H9 (cell line): ENCODE measurements at regions not wholly inside any gene's neighbourhood (a gene's known extent, or its start where the extent isn't known, plus 50 kb on each side); places are given as distances from the start of the nearest gene placed in this dataset.

ENCODE experiments used
- DNase-seq: peaks from one replicate; pipeline ENCODE4 v3.0.0-alpha.2; 2017
- H2AFZ ChIP-seq: one replicate; pipeline ENCODE4 v1.6.1; 2013; ENCODE audit warnings: mild to moderate bottlenecking, low read length, control low read depth, moderate library complexity
- H2AK5ac ChIP-seq: 2 replicates; pipeline ENCODE4 v1.6.1; 2013; ENCODE audit warnings: low read length, control low read depth, mixed read lengths; ENCODE audit not compliant: insufficient read length
- H2BK120ac ChIP-seq: one replicate; pipeline ENCODE4 v1.6.1; 2013; ENCODE audit warnings: low read depth, mild to moderate bottlenecking, low read length, control low read depth, inconsistent platforms; ENCODE audit not compliant: poor library complexity, severe bottlenecking
- H2BK12ac ChIP-seq: 2 replicates; pipeline ENCODE4 v1.6.1; 2013; ENCODE audit warnings: low read length, control low read depth, mixed read lengths, low read depth; ENCODE audit not compliant: insufficient read length
- H2BK15ac ChIP-seq: 2 replicates; pipeline ENCODE4 v1.6.1; 2013; ENCODE audit warnings: low read depth, low read length, control low read depth
- H2BK20ac ChIP-seq: one replicate; pipeline ENCODE4 v1.6.1; 2013; ENCODE audit warnings: low read depth, mild to moderate bottlenecking, low read length, control low read depth, inconsistent platforms; ENCODE audit not compliant: poor library complexity, severe bottlenecking
- H2BK5ac ChIP-seq: 2 replicates; pipeline ENCODE4 v1.6.1; 2013; ENCODE audit warnings: low read length, control low read depth, mixed read lengths; ENCODE audit not compliant: insufficient read length
- H3K14ac ChIP-seq: 2 replicates; pipeline ENCODE4 v1.6.1; 2013; ENCODE audit warnings: low read length, control low read depth; ENCODE audit not compliant: insufficient read depth
- H3K18ac ChIP-seq: 2 replicates; pipeline ENCODE4 v1.6.1; 2013; ENCODE audit warnings: low read depth, mild to moderate bottlenecking, mixed read lengths, low read length, control low read depth; ENCODE audit not compliant: insufficient read length
- H3K23ac ChIP-seq: 2 replicates; pipeline ENCODE4 v1.6.1; 2013; ENCODE audit warnings: low read length, control low read depth, mixed read lengths, low read depth; ENCODE audit not compliant: insufficient read length
- H3K23me2 ChIP-seq: 2 replicates; pipeline ENCODE4 v1.6.1; 2013; ENCODE audit warnings: low read depth, mild to moderate bottlenecking, mixed read lengths, low read length, control low read depth; ENCODE audit not compliant: insufficient read length, poor library complexity, severe bottlenecking
- H3K27ac ChIP-seq: 2 replicates; pipeline ENCODE4 v1.5.1; 2013; ENCODE audit warnings: low read length, control low read depth, mixed read lengths, low read depth; ENCODE audit not compliant: insufficient read length
- H3K27me3 ChIP-seq: 2 replicates; pipeline ENCODE4 v1.6.1; 2013; ENCODE audit warnings: low read length, control low read depth, inconsistent platforms; ENCODE audit not compliant: insufficient read depth
- H3K4ac ChIP-seq: 2 replicates; pipeline ENCODE4 v1.6.1; 2013; ENCODE audit warnings: low read depth, mild to moderate bottlenecking, control low read depth, inconsistent platforms, low read length, moderate library complexity
- H3K4me1 ChIP-seq: 2 replicates; pipeline ENCODE4 v1.6.1; 2013; ENCODE audit warnings: low read length, control low read depth, inconsistent platforms; ENCODE audit not compliant: insufficient read depth
- H3K4me2 ChIP-seq: 2 replicates; pipeline ENCODE4 v1.6.1; 2013; ENCODE audit warnings: low read length, control low read depth, mixed read lengths; ENCODE audit not compliant: insufficient read length, insufficient read depth
- H3K56ac ChIP-seq: 2 replicates; pipeline ENCODE4 v1.6.1; 2013; ENCODE audit warnings: low read depth, mild to moderate bottlenecking, mixed read lengths, low read length, control low read depth; ENCODE audit not compliant: insufficient read length
- H3K79me1 ChIP-seq: 2 replicates; pipeline ENCODE4 v1.6.1; 2013; ENCODE audit warnings: low read depth, mild to moderate bottlenecking, moderate library complexity, low read length, control low read depth, inconsistent platforms; ENCODE audit not compliant: insufficient read depth, poor library complexity, severe bottlenecking
- H3K79me2 ChIP-seq: 2 replicates; pipeline ENCODE4 v1.6.1; 2013; ENCODE audit warnings: low read length, control low read depth, inconsistent platforms; ENCODE audit not compliant: insufficient read depth
- H3K9ac ChIP-seq: 2 replicates; pipeline ENCODE4 v1.6.1; 2013; ENCODE audit warnings: low read length, control low read depth, mixed read lengths; ENCODE audit not compliant: insufficient read length; ENCODE audit errors: extremely low read depth
- H3K9me3 ChIP-seq: one replicate; pipeline ENCODE4 v1.6.1; 2013; ENCODE audit warnings: low read depth, low read length, inconsistent platforms; ENCODE audit not compliant: control insufficient read depth
- H3T11ph ChIP-seq: one replicate; pipeline ENCODE4 v1.6.1; 2013; ENCODE audit warnings: mild to moderate bottlenecking, low read length, control low read depth, inconsistent platforms
- H4K20me1 ChIP-seq: one replicate; pipeline ENCODE4 v1.6.1; 2013; ENCODE audit not compliant: control insufficient read depth, insufficient read length, insufficient read depth
- H4K5ac ChIP-seq: 2 replicates; pipeline ENCODE4 v1.6.1; 2013; ENCODE audit warnings: low read depth, mild to moderate bottlenecking, mixed read lengths, low read length, control low read depth; ENCODE audit not compliant: insufficient read length
- H4K8ac ChIP-seq: replicated peaks from 2 replicates; pipeline ENCODE4 v1.6.1; 2013; ENCODE audit warnings: low read length, control low read depth, mixed read lengths, low read depth; ENCODE audit not compliant: insufficient read length
- H4K91ac ChIP-seq: 2 replicates; pipeline ENCODE4 v1.6.1; 2013; ENCODE audit warnings: low read depth, mild to moderate bottlenecking, moderate library complexity, mixed read lengths, low read length, control low read depth; ENCODE audit not compliant: insufficient read length
- H3K27ac Mint-ChIP-seq, 3 experiments: 2 replicates in 2 of 3; 3 replicates in 1 of 3; pipeline ENCODE4 v1.8.0; 2020 to 2021; ENCODE audit warnings: mixed read lengths in 3 of 3, mild to moderate bottlenecking in 1 of 3, moderate library complexity in 1 of 3
- H3K27me3 Mint-ChIP-seq: 2 replicates; pipeline ENCODE4 v1.8.0; 2021; ENCODE audit warnings: low read depth, mild to moderate bottlenecking, moderate library complexity, mixed read lengths
- H3K36me3 Mint-ChIP-seq, 3 experiments: 2 replicates in 2 of 3; 3 replicates in 1 of 3; pipeline ENCODE4 v1.8.0; 2020 to 2021; ENCODE audit warnings: low read depth in 3 of 3, mixed read lengths in 3 of 3; ENCODE audit not compliant: insufficient read depth in 1 of 3
- H3K4me1 Mint-ChIP-seq, 2 experiments: 2 replicates each; pipeline ENCODE4 v1.8.0; 2020; ENCODE audit warnings: mixed read lengths in 2 of 2
- H3K4me3 Mint-ChIP-seq, 2 experiments: 2 replicates in 1 of 2; 3 replicates in 1 of 2; pipeline ENCODE4 v1.8.0; 2020 to 2021; ENCODE audit warnings: mild to moderate bottlenecking in 2 of 2, mixed read lengths in 2 of 2, moderate library complexity in 1 of 2
- H3K9me3 Mint-ChIP-seq, 2 experiments: 2 replicates in 1 of 2; 3 replicates in 1 of 2; pipeline ENCODE4 v1.8.0; 2020; ENCODE audit warnings: mild to moderate bottlenecking in 2 of 2, mixed read lengths in 2 of 2, moderate library complexity in 1 of 2
- WGBS: extraction: QIAGEN DNeasy Blood & Tissue Kit; methylation state at CpG from one replicate; pipeline ENCODE4 v1.1.7; 2013; ENCODE audit warnings: missing lambda C conversion rate, low lambda C conversion rate, mixed read lengths; ENCODE audit not compliant: insufficient read length; ENCODE audit errors: extremely low coverage; 5-methylcytosine and 5-hydroxymethylcytosine counted together
- TF ChIP-seq, protein P1 (sequence below): fragments of 200-600 bp; sonication (generic); conservative IDR thresholded peaks from 3 replicates; pipeline ENCODE4 v1.8.0; 2021; ENCODE audit warnings: antibody characterized with exemption, mild to moderate bottlenecking

DNA sequence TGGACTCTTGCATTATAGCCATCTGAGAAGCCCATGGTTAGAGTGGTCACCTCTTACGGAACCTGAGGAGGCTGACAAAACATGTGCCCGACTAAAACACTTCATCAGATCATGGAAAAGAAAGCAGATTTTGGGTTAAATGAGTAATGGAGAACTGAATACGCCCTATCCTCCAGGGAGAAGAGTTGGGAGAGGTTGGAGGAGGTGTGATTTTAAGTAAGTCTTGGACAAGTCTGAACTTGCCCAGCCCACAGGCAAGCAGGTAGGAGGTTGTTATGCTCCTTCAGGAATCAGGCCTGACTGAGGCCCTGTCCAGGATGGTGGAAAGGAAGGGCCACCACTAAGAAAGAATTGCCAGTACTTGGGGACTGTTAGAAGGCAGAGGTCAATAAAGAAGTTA, 255.8 kb downstream of the TGFB2 start:
- Histone ChIP-seq H3K9me3 (no peaks in the 10 kb centered on the region), H3K14ac (no peak overlapping the region), H2BK20ac (no peak overlapping the region), H3K79me1 (no peaks in the 10 kb centered on the region), H3T11ph (peak overlapping the region; percentile 53), H3K27me3 (no peaks in the 10 kb centered on the region), H3K27ac (no peak overlapping the region), H3K23me2 (no peaks in the 10 kb centered on the region), H2BK5ac (no peak overlapping the region), H4K8ac (no peak overlapping the region), H3K23ac (no peak overlapping the region), H3K4ac (no peak overlapping the region), H2AK5ac (no peak overlapping the region), H2BK120ac (no peak overlapping the region), H3K79me2 (no peaks in the 10 kb centered on the region), H2BK15ac (no peak overlapping the region), H2AFZ (no peak overlapping the region), H3K4me2 (no peak overlapping the region), H4K20me1 (no peaks in the 10 kb centered on the region), H2BK12ac (no peak overlapping the region), H3K9ac (no peak overlapping the region), H3K4me1 (no peaks in the 10 kb centered on the region), H3K56ac (no peak overlapping the region), H4K91ac (no peak overlapping the region), H4K5ac (no peak overlapping the region), H3K18ac (no peak overlapping the region)
- WGBS = no CpG with 5 or more reads among the region's 3 CpGs
- Mint-ChIP-seq H3K36me3 (peaks cover 0 to 9% (median 1%) of the 10 kb centered on the region in 3 experiments; a peak in 3 of 7 replicates), H3K4me3 (no peak overlapping the region), H3K9me3 (peaks cover 4 to 14% of the 10 kb centered on the region in 2 experiments; a peak in 4 of 5 replicates), H3K27ac (peak overlapping the region in 1 of 3 experiments; percentile 61; a peak in 2 of 7 replicates), H3K4me1 (no peaks in the 10 kb centered on the region; a peak in 1 of 4 replicates), H3K27me3 (no peaks in the 10 kb centered on the region; the same call in none of the 2 replicates)
- DNase-seq = no peak
- TF ChIP-seq, protein P1, sequence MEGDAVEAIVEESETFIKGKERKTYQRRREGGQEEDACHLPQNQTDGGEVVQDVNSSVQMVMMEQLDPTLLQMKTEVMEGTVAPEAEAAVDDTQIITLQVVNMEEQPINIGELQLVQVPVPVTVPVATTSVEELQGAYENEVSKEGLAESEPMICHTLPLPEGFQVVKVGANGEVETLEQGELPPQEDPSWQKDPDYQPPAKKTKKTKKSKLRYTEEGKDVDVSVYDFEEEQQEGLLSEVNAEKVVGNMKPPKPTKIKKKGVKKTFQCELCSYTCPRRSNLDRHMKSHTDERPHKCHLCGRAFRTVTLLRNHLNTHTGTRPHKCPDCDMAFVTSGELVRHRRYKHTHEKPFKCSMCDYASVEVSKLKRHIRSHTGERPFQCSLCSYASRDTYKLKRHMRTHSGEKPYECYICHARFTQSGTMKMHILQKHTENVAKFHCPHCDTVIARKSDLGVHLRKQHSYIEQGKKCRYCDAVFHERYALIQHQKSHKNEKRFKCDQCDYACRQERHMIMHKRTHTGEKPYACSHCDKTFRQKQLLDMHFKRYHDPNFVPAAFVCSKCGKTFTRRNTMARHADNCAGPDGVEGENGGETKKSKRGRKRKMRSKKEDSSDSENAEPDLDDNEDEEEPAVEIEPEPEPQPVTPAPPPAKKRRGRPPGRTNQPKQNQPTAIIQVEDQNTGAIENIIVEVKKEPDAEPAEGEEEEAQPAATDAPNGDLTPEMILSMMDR = no peak
